ENCODE measurements at regions not wholly inside any gene's neighbourhood (a gene's known extent, or its start where the extent isn't known, plus 50 kb on each side); places are given as distances from the start of the nearest gene placed in this dataset.

DNA sequence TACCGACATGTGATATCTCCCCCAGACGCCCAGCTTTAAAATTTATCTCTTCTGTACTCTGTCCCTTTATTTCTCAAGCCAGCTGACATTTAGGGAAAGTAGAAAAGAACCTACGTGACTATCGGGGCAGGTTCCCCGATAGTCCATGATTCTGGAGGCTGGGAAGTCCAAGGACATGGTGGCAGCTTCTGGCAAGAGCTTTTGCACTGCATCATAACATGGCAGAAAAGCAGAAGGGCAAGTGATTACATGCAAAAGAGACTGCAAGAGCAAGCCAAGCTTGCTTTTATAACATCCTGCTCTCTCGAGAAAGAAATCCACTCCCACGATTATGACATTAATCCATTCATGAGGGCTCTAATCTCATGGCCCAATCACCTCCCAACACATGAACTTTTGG, 113.2 kb downstream of the CD164 start:
- TF ChIP-seq RAD21 (IDR thresholded peaks at IDR 0.05; ENCODE audit: low read depth): no peak
- TF ChIP-seq CEBPB (IDR thresholded peaks at IDR 0.05): no peak
- TF ChIP-seq, protein P1, sequence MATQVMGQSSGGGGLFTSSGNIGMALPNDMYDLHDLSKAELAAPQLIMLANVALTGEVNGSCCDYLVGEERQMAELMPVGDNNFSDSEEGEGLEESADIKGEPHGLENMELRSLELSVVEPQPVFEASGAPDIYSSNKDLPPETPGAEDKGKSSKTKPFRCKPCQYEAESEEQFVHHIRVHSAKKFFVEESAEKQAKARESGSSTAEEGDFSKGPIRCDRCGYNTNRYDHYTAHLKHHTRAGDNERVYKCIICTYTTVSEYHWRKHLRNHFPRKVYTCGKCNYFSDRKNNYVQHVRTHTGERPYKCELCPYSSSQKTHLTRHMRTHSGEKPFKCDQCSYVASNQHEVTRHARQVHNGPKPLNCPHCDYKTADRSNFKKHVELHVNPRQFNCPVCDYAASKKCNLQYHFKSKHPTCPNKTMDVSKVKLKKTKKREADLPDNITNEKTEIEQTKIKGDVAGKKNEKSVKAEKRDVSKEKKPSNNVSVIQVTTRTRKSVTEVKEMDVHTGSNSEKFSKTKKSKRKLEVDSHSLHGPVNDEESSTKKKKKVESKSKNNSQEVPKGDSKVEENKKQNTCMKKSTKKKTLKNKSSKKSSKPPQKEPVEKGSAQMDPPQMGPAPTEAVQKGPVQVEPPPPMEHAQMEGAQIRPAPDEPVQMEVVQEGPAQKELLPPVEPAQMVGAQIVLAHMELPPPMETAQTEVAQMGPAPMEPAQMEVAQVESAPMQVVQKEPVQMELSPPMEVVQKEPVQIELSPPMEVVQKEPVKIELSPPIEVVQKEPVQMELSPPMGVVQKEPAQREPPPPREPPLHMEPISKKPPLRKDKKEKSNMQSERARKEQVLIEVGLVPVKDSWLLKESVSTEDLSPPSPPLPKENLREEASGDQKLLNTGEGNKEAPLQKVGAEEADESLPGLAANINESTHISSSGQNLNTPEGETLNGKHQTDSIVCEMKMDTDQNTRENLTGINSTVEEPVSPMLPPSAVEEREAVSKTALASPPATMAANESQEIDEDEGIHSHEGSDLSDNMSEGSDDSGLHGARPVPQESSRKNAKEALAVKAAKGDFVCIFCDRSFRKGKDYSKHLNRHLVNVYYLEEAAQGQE (IDR thresholded peaks at IDR 0.05; ENCODE audit: low read depth): no peak
- no peak for TF ChIP-seq NFIC (IDR thresholded peaks at IDR 0.05)
- no peak for TF ChIP-seq EP300 (IDR thresholded peaks at IDR 0.05; ENCODE audit: borderline replicate concordance)
- TF ChIP-seq, protein P2, sequence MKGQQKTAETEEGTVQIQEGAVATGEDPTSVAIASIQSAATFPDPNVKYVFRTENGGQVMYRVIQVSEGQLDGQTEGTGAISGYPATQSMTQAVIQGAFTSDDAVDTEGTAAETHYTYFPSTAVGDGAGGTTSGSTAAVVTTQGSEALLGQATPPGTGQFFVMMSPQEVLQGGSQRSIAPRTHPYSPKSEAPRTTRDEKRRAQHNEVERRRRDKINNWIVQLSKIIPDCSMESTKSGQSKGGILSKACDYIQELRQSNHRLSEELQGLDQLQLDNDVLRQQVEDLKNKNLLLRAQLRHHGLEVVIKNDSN (IDR thresholded peaks at IDR 0.05): no peak
